ENCODE measurements at regions not wholly inside any gene's neighbourhood (a gene's known extent, or its start where the extent isn't known, plus 50 kb on each side); places are given as distances from the start of the nearest gene placed in this dataset.
"Not testable (repeated sequence)": the region's sequence is repeated elsewhere in the genome, so short reads cannot be mapped to it uniquely, and the experiment has no call there.

GRCh38 chr2:365367-366275, 77.7 kb upstream of the ALKAL2 start:
- DNase-seq = no peak

- no peak for DNase-seq
Measured at GRCh38 chr2:363824-364470, 76.1 kb upstream of the ALKAL2 start.

GRCh38 chr2:362924-363323, 75.0 kb upstream of the ALKAL2 start:
- DNase-seq = no peak

GRCh38 chr2:360124-360523, 72.2 kb upstream of the ALKAL2 start:
- no peak for DNase-seq

- no peak for DNase-seq
Measured at GRCh38 chr2:359047-359446, 71.2 kb upstream of the ALKAL2 start.

GRCh38 chr2:357811-358210, 69.9 kb upstream of the ALKAL2 start:
- no peak for DNase-seq

GRCh38 chr2:356304-356703, 68.4 kb upstream of the ALKAL2 start:
- not testable (repeated sequence) for DNase-seq

- no peak for DNase-seq
Measured at GRCh38 chr2:355773-356172, 67.9 kb upstream of the ALKAL2 start.

GRCh38 chr2:352696-353095, 64.8 kb upstream of the ALKAL2 start:
- DNase-seq = no peak

- DNase-seq = no peak
Measured at GRCh38 chr2:349390-349789, 61.5 kb upstream of the ALKAL2 start.

GRCh38 chr2:348361-348916, 60.5 kb upstream of the ALKAL2 start:
- no peak for DNase-seq

- no peak for DNase-seq
Measured at GRCh38 chr2:344811-345210, 56.9 kb upstream of the ALKAL2 start.

- DNase-seq = no peak
Measured at GRCh38 chr2:343355-343754, 55.5 kb upstream of the ALKAL2 start.

- DNase-seq = no peak
Measured at GRCh38 chr2:341912-342311, 54.0 kb upstream of the ALKAL2 start.

GRCh38 chr2:341017-341542, 53.2 kb upstream of the ALKAL2 start:
- no peak for DNase-seq
